ENCODE measurements at regions not wholly inside any gene's neighbourhood (a gene's known extent, or its start where the extent isn't known, plus 50 kb on each side); places are given as distances from the start of the nearest gene placed in this dataset.

DNA sequence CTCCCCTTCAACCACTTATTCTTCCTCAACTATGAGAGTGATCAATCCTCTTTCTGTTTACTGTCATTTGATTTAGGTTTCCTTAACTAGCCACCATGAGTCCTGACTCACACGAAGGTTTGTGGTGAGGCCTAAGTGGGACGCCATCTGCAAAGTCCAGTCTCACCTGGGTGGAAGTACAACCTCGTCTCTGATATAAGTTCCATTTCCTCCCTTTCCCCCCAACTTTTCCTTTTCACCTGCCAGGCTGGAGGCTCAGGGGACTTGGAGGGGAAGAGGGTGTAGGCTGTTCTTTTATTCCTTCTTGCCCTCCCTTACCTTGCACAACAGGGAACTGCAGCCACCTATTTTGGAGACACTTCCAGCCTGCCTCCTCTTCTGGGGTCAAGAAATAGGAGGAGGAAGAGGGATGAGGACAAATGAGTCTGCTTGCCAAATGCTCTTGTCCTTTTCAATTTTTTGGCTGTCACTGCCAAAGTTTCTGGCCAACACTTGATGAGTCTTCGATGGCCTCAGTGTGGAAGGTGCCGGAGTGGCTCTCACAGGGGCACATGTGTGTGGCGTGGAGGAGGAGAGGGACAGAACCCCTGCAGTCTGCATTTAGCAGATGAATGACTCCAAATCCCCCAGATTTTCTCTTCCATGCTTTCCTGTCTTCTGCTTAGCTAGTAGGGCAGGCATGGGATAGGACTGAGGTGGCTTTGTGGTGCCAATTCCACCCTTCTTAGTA is 249.6 kb downstream of the NSG2 start:
- H3K4me3 ChIP-seq (ENCODE audit: control insufficient read depth, low read depth, low read length) = no peak overlapping the region
- TF ChIP-seq, protein P1, sequence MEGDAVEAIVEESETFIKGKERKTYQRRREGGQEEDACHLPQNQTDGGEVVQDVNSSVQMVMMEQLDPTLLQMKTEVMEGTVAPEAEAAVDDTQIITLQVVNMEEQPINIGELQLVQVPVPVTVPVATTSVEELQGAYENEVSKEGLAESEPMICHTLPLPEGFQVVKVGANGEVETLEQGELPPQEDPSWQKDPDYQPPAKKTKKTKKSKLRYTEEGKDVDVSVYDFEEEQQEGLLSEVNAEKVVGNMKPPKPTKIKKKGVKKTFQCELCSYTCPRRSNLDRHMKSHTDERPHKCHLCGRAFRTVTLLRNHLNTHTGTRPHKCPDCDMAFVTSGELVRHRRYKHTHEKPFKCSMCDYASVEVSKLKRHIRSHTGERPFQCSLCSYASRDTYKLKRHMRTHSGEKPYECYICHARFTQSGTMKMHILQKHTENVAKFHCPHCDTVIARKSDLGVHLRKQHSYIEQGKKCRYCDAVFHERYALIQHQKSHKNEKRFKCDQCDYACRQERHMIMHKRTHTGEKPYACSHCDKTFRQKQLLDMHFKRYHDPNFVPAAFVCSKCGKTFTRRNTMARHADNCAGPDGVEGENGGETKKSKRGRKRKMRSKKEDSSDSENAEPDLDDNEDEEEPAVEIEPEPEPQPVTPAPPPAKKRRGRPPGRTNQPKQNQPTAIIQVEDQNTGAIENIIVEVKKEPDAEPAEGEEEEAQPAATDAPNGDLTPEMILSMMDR (IDR thresholded peaks at IDR 0.05; ENCODE audit: control insufficient read depth, insufficient read depth, low read depth, low read length, missing control alignments) = no peak
- no peak for DNase-seq (ENCODE audit: low read depth)

DNA sequence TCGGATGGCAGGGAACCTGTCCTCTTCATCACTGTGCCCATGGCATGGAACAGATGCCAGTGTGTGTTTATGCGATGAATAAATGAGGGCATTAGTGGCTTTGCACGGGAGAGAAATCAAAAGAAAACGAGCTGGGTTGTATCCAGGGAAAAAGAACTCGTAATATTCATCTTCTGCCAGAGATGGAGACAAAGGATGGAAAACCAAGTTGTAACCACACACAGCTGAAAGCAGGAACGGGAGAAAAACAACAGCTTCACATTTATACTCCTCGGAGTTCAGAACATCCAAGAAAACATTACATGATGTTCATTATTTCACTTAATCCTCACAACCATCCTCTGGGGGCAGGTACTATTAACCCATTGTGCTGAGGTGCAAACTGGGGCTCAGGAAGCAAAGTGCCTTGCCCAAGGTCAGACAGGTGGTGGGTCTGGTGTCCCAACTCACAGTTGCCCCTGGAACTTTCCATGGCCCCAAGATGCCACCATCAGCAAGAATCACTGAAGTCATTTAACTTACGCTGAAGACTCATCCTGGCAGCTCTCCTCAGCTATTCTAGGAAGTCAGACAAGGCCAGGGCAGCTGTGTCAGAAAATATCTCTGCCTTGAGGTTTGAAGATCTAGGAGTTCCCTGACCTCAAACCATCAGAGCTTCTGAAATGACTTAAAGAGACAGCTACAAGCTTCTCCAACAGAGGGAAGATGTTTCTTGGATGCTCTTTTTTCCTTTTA is 250.4 kb downstream of the NSG2 start:
- TF ChIP-seq, protein P1 (IDR thresholded peaks at IDR 0.05; ENCODE audit: control insufficient read depth, insufficient read depth, low read depth, low read length, missing control alignments) = no peak
- DNase-seq (ENCODE audit: low read depth) = no peak
- no peak overlapping the region for H3K4me3 ChIP-seq (ENCODE audit: control insufficient read depth, low read depth, low read length)

DNA sequence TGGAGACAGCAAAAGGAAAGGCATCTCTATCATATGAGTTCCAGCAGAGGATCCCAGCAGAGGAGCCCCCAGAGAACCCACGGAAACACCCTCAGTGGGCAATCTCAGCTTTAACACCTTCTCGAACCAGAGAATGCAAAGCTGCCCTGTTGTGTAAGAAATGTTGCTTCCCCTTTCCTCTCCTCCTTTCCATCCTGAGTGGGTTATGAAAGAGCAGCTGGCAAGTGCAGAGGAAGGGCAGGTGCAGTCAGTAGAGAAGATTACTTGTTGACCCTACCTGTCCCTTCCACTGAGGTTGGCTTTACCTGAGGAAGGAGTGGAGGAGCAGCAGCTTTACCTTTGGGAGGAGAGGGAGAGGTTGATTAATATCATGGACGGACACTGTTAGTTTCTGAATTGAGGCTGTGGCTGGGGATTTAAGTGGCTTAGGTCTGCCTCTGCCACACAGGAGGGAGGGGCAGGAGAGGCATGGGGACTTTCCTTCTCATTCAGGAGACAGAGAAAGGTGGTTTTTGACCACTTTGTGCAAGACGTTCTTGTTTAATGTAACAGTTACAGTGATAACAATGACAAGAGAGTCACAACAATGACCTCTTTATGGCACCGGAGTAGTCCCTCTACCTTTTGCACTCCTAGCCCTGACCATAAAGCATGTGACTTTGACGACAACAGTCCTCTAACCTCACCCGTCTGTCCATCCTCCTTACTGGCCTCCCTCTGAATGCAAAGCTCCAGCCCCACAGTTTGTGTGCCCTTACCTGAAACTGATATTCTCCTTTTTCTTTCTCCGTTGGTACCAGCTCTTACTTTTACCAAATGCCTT is 254.8 kb downstream of the NSG2 start:
- DNase-seq (ENCODE audit: low read depth) = no peak
- no peak overlapping the region for H3K4me3 ChIP-seq (ENCODE audit: control insufficient read depth, low read depth, low read length)
- TF ChIP-seq, protein P1 (IDR thresholded peaks at IDR 0.05; ENCODE audit: control insufficient read depth, insufficient read depth, low read depth, low read length, missing control alignments) = no peak

DNA sequence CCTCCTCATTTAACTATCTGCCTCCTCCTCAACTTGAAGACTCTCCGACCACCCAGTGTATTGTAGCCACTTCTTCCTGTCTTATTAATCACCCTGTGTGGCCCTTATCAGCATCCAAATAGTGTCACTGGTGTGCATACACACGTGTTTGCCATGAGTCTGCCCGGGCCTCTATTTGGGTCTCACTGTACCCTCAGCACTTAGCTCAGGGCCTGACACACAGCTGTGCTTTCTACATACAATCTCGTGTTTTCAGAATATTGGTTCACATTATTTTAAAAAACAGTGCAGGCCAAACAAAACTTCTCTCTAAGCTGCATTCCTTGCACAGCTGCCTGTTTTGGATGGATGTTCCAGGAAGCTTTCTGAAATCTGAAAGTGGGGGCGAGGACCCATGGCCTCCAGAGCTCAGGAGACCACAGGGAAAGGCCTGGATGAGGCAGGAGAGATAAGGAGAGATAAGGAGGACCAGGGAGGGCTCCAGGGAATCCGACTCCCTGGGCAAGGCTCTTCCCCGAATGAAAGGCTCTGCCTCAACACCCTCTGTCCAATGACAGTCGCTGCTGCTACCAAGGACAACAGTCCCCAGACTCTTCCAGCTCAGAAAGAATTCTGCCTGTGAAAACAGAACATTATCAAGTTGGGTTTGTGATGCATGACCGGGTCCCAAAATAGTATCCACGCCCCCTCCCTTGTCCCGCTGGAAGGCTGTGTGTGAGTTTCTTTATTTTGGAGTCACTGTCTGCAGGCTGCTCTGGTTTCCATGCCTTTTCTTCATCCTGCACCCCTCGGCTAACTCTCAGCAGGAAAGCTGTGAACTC is 255.6 kb downstream of the NSG2 start:
- DNase-seq (ENCODE audit: low read depth) = no peak
- H3K4me3 ChIP-seq (ENCODE audit: control insufficient read depth, low read depth, low read length) = no peak overlapping the region
- TF ChIP-seq, protein P1 (IDR thresholded peaks at IDR 0.05; ENCODE audit: control insufficient read depth, insufficient read depth, low read depth, low read length, missing control alignments) = no peak

DNA sequence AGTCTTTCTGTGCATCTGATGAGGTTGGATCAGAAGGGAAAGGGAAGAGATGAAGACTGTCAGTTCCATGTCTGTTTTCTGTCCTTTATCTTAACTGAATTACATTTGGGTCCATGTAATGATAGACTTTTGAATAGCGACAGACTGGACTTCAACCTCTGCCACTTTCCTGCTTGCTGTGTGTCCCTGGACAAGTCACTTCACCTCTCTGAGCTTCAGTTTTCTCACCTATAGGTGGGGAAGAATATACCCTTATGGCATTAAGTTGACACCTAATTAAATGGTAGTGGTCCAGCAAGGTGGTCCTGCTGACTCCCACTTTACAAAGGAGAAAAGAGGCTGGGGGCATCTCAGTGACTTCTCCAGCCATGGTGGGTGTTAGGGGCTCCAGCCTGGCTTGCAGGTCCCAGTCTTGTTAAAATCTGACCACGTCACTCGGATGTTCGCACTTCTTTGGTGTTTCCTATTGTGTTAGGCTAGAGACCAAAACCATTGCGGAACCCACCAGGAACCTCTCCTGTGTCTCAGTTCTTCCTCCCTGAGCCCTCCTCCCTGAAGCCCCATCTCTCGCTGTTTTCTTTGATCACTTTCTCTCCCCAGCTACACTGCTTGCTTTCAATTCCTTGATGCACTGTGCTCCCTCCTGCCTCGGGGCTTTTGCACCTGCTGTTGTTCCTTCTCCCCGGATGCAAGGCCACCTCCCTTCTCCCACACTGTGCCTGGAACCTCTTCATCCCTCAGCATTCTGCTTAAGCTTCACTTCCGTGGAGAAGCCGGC is 256.5 kb downstream of the NSG2 start:
- DNase-seq (ENCODE audit: low read depth) = no peak
- H3K4me3 ChIP-seq (ENCODE audit: control insufficient read depth, low read depth, low read length) = no peak overlapping the region

More for the DNA sequence above, 256.5 kb downstream of the NSG2 start:
- TF ChIP-seq, protein P1 (IDR thresholded peaks at IDR 0.05; ENCODE audit: control insufficient read depth, insufficient read depth, low read depth, low read length, missing control alignments) = no peak

All from AG09309 (cell line).